H9 (cell line): ENCODE measurements at regions not wholly inside any gene's neighbourhood (a gene's known extent, or its start where the extent isn't known, plus 50 kb on each side); places are given as distances from the start of the nearest gene placed in this dataset.
"Not testable (repeated sequence)": the region's sequence is repeated elsewhere in the genome, so short reads cannot be mapped to it uniquely, and the experiment has no call there.

Experiments
- DNase-seq: peaks from one replicate; pipeline ENCODE4 v3.0.0-alpha.2; 2017
- H2AFZ ChIP-seq: one replicate; pipeline ENCODE4 v1.6.1; 2013; ENCODE audit warnings: mild to moderate bottlenecking, low read length, control low read depth, moderate library complexity
- H2AK5ac ChIP-seq: 2 replicates; pipeline ENCODE4 v1.6.1; 2013; ENCODE audit warnings: low read length, control low read depth, mixed read lengths; ENCODE audit not compliant: insufficient read length
- H2BK120ac ChIP-seq: one replicate; pipeline ENCODE4 v1.6.1; 2013; ENCODE audit warnings: low read depth, mild to moderate bottlenecking, low read length, control low read depth, inconsistent platforms; ENCODE audit not compliant: poor library complexity, severe bottlenecking
- H2BK12ac ChIP-seq: 2 replicates; pipeline ENCODE4 v1.6.1; 2013; ENCODE audit warnings: low read length, control low read depth, mixed read lengths, low read depth; ENCODE audit not compliant: insufficient read length
- H2BK15ac ChIP-seq: 2 replicates; pipeline ENCODE4 v1.6.1; 2013; ENCODE audit warnings: low read depth, low read length, control low read depth
- H2BK20ac ChIP-seq: one replicate; pipeline ENCODE4 v1.6.1; 2013; ENCODE audit warnings: low read depth, mild to moderate bottlenecking, low read length, control low read depth, inconsistent platforms; ENCODE audit not compliant: poor library complexity, severe bottlenecking
- H2BK5ac ChIP-seq: 2 replicates; pipeline ENCODE4 v1.6.1; 2013; ENCODE audit warnings: low read length, control low read depth, mixed read lengths; ENCODE audit not compliant: insufficient read length
- H3K14ac ChIP-seq: 2 replicates; pipeline ENCODE4 v1.6.1; 2013; ENCODE audit warnings: low read length, control low read depth; ENCODE audit not compliant: insufficient read depth
- H3K18ac ChIP-seq: 2 replicates; pipeline ENCODE4 v1.6.1; 2013; ENCODE audit warnings: low read depth, mild to moderate bottlenecking, mixed read lengths, low read length, control low read depth; ENCODE audit not compliant: insufficient read length
- H3K23ac ChIP-seq: 2 replicates; pipeline ENCODE4 v1.6.1; 2013; ENCODE audit warnings: low read length, control low read depth, mixed read lengths, low read depth; ENCODE audit not compliant: insufficient read length
- H3K23me2 ChIP-seq: 2 replicates; pipeline ENCODE4 v1.6.1; 2013; ENCODE audit warnings: low read depth, mild to moderate bottlenecking, mixed read lengths, low read length, control low read depth; ENCODE audit not compliant: insufficient read length, poor library complexity, severe bottlenecking
- H3K27ac ChIP-seq: 2 replicates; pipeline ENCODE4 v1.5.1; 2013; ENCODE audit warnings: low read length, control low read depth, mixed read lengths, low read depth; ENCODE audit not compliant: insufficient read length
- H3K27me3 ChIP-seq: 2 replicates; pipeline ENCODE4 v1.6.1; 2013; ENCODE audit warnings: low read length, control low read depth, inconsistent platforms; ENCODE audit not compliant: insufficient read depth
- H3K4ac ChIP-seq: 2 replicates; pipeline ENCODE4 v1.6.1; 2013; ENCODE audit warnings: low read depth, mild to moderate bottlenecking, control low read depth, inconsistent platforms, low read length, moderate library complexity
- H3K4me1 ChIP-seq: 2 replicates; pipeline ENCODE4 v1.6.1; 2013; ENCODE audit warnings: low read length, control low read depth, inconsistent platforms; ENCODE audit not compliant: insufficient read depth
- H3K4me2 ChIP-seq: 2 replicates; pipeline ENCODE4 v1.6.1; 2013; ENCODE audit warnings: low read length, control low read depth, mixed read lengths; ENCODE audit not compliant: insufficient read length, insufficient read depth
- H3K56ac ChIP-seq: 2 replicates; pipeline ENCODE4 v1.6.1; 2013; ENCODE audit warnings: low read depth, mild to moderate bottlenecking, mixed read lengths, low read length, control low read depth; ENCODE audit not compliant: insufficient read length
- H3K79me1 ChIP-seq: 2 replicates; pipeline ENCODE4 v1.6.1; 2013; ENCODE audit warnings: low read depth, mild to moderate bottlenecking, moderate library complexity, low read length, control low read depth, inconsistent platforms; ENCODE audit not compliant: insufficient read depth, poor library complexity, severe bottlenecking
- H3K79me2 ChIP-seq: 2 replicates; pipeline ENCODE4 v1.6.1; 2013; ENCODE audit warnings: low read length, control low read depth, inconsistent platforms; ENCODE audit not compliant: insufficient read depth
- H3K9ac ChIP-seq: 2 replicates; pipeline ENCODE4 v1.6.1; 2013; ENCODE audit warnings: low read length, control low read depth, mixed read lengths; ENCODE audit not compliant: insufficient read length; ENCODE audit errors: extremely low read depth
- H3K9me3 ChIP-seq: one replicate; pipeline ENCODE4 v1.6.1; 2013; ENCODE audit warnings: low read depth, low read length, inconsistent platforms; ENCODE audit not compliant: control insufficient read depth
- H3T11ph ChIP-seq: one replicate; pipeline ENCODE4 v1.6.1; 2013; ENCODE audit warnings: mild to moderate bottlenecking, low read length, control low read depth, inconsistent platforms
- H4K20me1 ChIP-seq: one replicate; pipeline ENCODE4 v1.6.1; 2013; ENCODE audit not compliant: control insufficient read depth, insufficient read length, insufficient read depth
- H4K5ac ChIP-seq: 2 replicates; pipeline ENCODE4 v1.6.1; 2013; ENCODE audit warnings: low read depth, mild to moderate bottlenecking, mixed read lengths, low read length, control low read depth; ENCODE audit not compliant: insufficient read length
- H4K8ac ChIP-seq: replicated peaks from 2 replicates; pipeline ENCODE4 v1.6.1; 2013; ENCODE audit warnings: low read length, control low read depth, mixed read lengths, low read depth; ENCODE audit not compliant: insufficient read length
- H4K91ac ChIP-seq: 2 replicates; pipeline ENCODE4 v1.6.1; 2013; ENCODE audit warnings: low read depth, mild to moderate bottlenecking, moderate library complexity, mixed read lengths, low read length, control low read depth; ENCODE audit not compliant: insufficient read length
- H3K27ac Mint-ChIP-seq, 3 experiments: 2 replicates in 2 of 3; 3 replicates in 1 of 3; pipeline ENCODE4 v1.8.0; 2020 to 2021; ENCODE audit warnings: mixed read lengths in 3 of 3, mild to moderate bottlenecking in 1 of 3, moderate library complexity in 1 of 3
- H3K27me3 Mint-ChIP-seq: 2 replicates; pipeline ENCODE4 v1.8.0; 2021; ENCODE audit warnings: low read depth, mild to moderate bottlenecking, moderate library complexity, mixed read lengths
- H3K36me3 Mint-ChIP-seq, 3 experiments: 2 replicates in 2 of 3; 3 replicates in 1 of 3; pipeline ENCODE4 v1.8.0; 2020 to 2021; ENCODE audit warnings: low read depth in 3 of 3, mixed read lengths in 3 of 3; ENCODE audit not compliant: insufficient read depth in 1 of 3
- H3K4me1 Mint-ChIP-seq, 2 experiments: 2 replicates each; pipeline ENCODE4 v1.8.0; 2020; ENCODE audit warnings: mixed read lengths in 2 of 2
- H3K4me3 Mint-ChIP-seq, 2 experiments: 2 replicates in 1 of 2; 3 replicates in 1 of 2; pipeline ENCODE4 v1.8.0; 2020 to 2021; ENCODE audit warnings: mild to moderate bottlenecking in 2 of 2, mixed read lengths in 2 of 2, moderate library complexity in 1 of 2
- H3K9me3 Mint-ChIP-seq, 2 experiments: 2 replicates in 1 of 2; 3 replicates in 1 of 2; pipeline ENCODE4 v1.8.0; 2020; ENCODE audit warnings: mild to moderate bottlenecking in 2 of 2, mixed read lengths in 2 of 2, moderate library complexity in 1 of 2
- CTCF ChIP-seq: fragments of 200-600 bp; sonication (generic); conservative IDR thresholded peaks from 3 replicates; pipeline ENCODE4 v1.8.0; 2021; ENCODE audit warnings: antibody characterized with exemption, mild to moderate bottlenecking
- WGBS: extraction: QIAGEN DNeasy Blood & Tissue Kit; methylation state at CpG from one replicate; pipeline ENCODE4 v1.1.7; 2013; ENCODE audit warnings: missing lambda C conversion rate, low lambda C conversion rate, mixed read lengths; ENCODE audit not compliant: insufficient read length; ENCODE audit errors: extremely low coverage; 5-methylcytosine and 5-hydroxymethylcytosine counted together

GRCh38 chr10:34880817-34881216 is 65.7 kb upstream of the PARD3 start:
- Mint-ChIP-seq H3K27me3 (peaks cover 2% of the 10 kb centered on the region; the same call in 1 of the 2 replicates), H3K27ac (no peak overlapping the region), H3K4me1 (peaks cover 7 to 8% of the 10 kb centered on the region in 2 experiments), H3K4me3 (no peak overlapping the region), H3K36me3 (no peaks in the 10 kb centered on the region), H3K9me3 (no peaks in the 10 kb centered on the region; a peak in 1 of 5 replicates)
- H3K4me2 ChIP-seq: no peak overlapping the region
- DNase-seq: no peak
- H2BK12ac ChIP-seq: no peak overlapping the region
- WGBS: no CpG with 5 or more reads among the region's 7 CpGs
- no peak overlapping the region for H3K9ac ChIP-seq
- no peak overlapping the region for H3T11ph ChIP-seq
- no peak overlapping the region for H3K23ac ChIP-seq
- no peaks in the 10 kb centered on the region for H3K4me1 ChIP-seq
- H2BK15ac ChIP-seq: no peak overlapping the region
- no peak overlapping the region for H3K14ac ChIP-seq
- no peak overlapping the region for H4K5ac ChIP-seq
- no peak overlapping the region for H2AFZ ChIP-seq
- no peaks in the 10 kb centered on the region for H3K27me3 ChIP-seq
- no peak overlapping the region for H2BK5ac ChIP-seq
- no peak overlapping the region for H2BK120ac ChIP-seq
- H3K79me1 ChIP-seq: no peaks in the 10 kb centered on the region
- no peak for TF ChIP-seq CTCF
- no peaks in the 10 kb centered on the region for H4K20me1 ChIP-seq
- H4K8ac ChIP-seq: no peak overlapping the region
- H2BK20ac ChIP-seq: no peak overlapping the region
- no peaks in the 10 kb centered on the region for H3K79me2 ChIP-seq
- H3K4ac ChIP-seq: no peak overlapping the region
- H3K56ac ChIP-seq: no peak overlapping the region
- H3K9me3 ChIP-seq: no peaks in the 10 kb centered on the region
- no peak overlapping the region for H3K18ac ChIP-seq
- H2AK5ac ChIP-seq: no peak overlapping the region
- no peak overlapping the region for H3K27ac ChIP-seq
- no peaks in the 10 kb centered on the region for H3K23me2 ChIP-seq
- H4K91ac ChIP-seq: no peak overlapping the region

GRCh38 chr10:34878651-34879050 is 63.6 kb upstream of the PARD3 start:
- not testable (repeated sequence) for H3K23ac ChIP-seq, H2BK15ac ChIP-seq, DNase-seq, H3K4ac ChIP-seq, H3K14ac ChIP-seq, H3K79me2 ChIP-seq, H3K4me2 ChIP-seq, H4K20me1 ChIP-seq, H2BK20ac ChIP-seq, H3K4me1 ChIP-seq, H3T11ph ChIP-seq, H3K27me3 ChIP-seq, H3K79me1 ChIP-seq, H3K9ac ChIP-seq, H3K56ac ChIP-seq, H3K27ac ChIP-seq, H4K5ac ChIP-seq, H2AK5ac ChIP-seq, H2BK120ac ChIP-seq, H3K27ac Mint-ChIP-seq, H3K27me3 Mint-ChIP-seq, H4K8ac ChIP-seq, H4K91ac ChIP-seq, H3K4me3 Mint-ChIP-seq, H3K9me3 ChIP-seq, H2BK5ac ChIP-seq, H3K23me2 ChIP-seq, H3K36me3 Mint-ChIP-seq, H3K18ac ChIP-seq, H2AFZ ChIP-seq, H3K9me3 Mint-ChIP-seq, H2BK12ac ChIP-seq, H3K4me1 Mint-ChIP-seq
- no CpG with 5 or more reads among the region's 1 CpG for WGBS
